Ovary (tissue), 7 donors: ENCODE measurements at regions not wholly inside any gene's neighbourhood (a gene's known extent, or its start where the extent isn't known, plus 50 kb on each side); places are given as distances from the start of the nearest gene placed in this dataset.

ENCODE experiments used
- DNase-seq, 5 donors: peaks; one replicate each; pipeline ENCODE4 v3.0.0-alpha.2; 2019 to 2020
- H3K27ac ChIP-seq, 2 donors: fragments of 200-600 bp; one replicate each; pipeline versions ENCODE4 v1.5.1 to v1.8.0; 2019 to 2022
- H3K27me3 ChIP-seq: fragments of 200-600 bp; one replicate; pipeline ENCODE4 v1.8.0; 2022
- H3K36me3 ChIP-seq: fragments of 200-600 bp; sonication (generic); one replicate; pipeline ENCODE4 v1.5.1; 2019
- H3K4me1 ChIP-seq: one replicate; pipeline ENCODE4 v1.8.1; 2013; ENCODE audit warnings: mild to moderate bottlenecking, moderate library complexity; ENCODE audit not compliant: insufficient read depth
- H3K4me3 ChIP-seq: fragments of 200-600 bp; sonication (generic); one replicate; pipeline ENCODE4 v1.5.1; 2017
- H3K9me3 ChIP-seq, 2 donors: fragments of 200-600 bp in 1 of 2; sonication (generic) in 1 of 2; one replicate each; pipeline versions ENCODE4 v1.5.1 to v1.8.1; 2013 to 2019; ENCODE audit warnings: mild to moderate bottlenecking in 1 of 2, moderate library complexity in 1 of 2
- EP300 ChIP-seq: sonication (generic); formaldehyde crosslinking; IDR thresholded peaks from one replicate; pipeline ENCODE4 v1.6.1; 2017; ENCODE audit warnings: antibody characterized with exemption
- POLR2A ChIP-seq: fragments of 450-650 bp; IDR thresholded peaks from one replicate; pipeline ENCODE4 v1.6.1; 2017; ENCODE audit warnings: antibody characterized with exemption, mild to moderate bottlenecking, moderate library complexity
- WGBS, 3 donors: extraction: QIAGEN DNeasy Blood & Tissue Kit in 1 of 3; methylation state at CpG; one replicate each; pipeline versions ENCODE4 v1.1.5 to v1.1.7; 2013 to 2017; 5-methylcytosine and 5-hydroxymethylcytosine counted together
- intact Hi-C, 4 donors: fragments of 100-400 bp; cut with DNase I; formaldehyde crosslinking; loops; one replicate each; pipeline versions ENCODE4 v1.11.0 to v1.15.1; 2022 to 2023
- TF ChIP-seq, protein P1 (sequence below), 3 donors: fragments of 450-650 bp in 2 of 3; fragments of 200-600 bp in 1 of 3; IDR thresholded peaks; one replicate each; pipeline versions ENCODE4 v1.5.1 to v1.8.0; 2016 to 2022; ENCODE audit warnings: antibody characterized with exemption in 3 of 3, mild to moderate bottlenecking in 1 of 3
- donor health status: DM: no; HTN: no; CAD: no; lungs with moderate emphysema.
- donor health status: DM: no; HTN: no; CAD: no.
- donor health status: Bipolar disorder and iron deficiency.
- donor health status: DM: no; HTN: no; CAD: no.
- donor health status: DM: yes; HTN: yes; CAD: no.

DNA sequence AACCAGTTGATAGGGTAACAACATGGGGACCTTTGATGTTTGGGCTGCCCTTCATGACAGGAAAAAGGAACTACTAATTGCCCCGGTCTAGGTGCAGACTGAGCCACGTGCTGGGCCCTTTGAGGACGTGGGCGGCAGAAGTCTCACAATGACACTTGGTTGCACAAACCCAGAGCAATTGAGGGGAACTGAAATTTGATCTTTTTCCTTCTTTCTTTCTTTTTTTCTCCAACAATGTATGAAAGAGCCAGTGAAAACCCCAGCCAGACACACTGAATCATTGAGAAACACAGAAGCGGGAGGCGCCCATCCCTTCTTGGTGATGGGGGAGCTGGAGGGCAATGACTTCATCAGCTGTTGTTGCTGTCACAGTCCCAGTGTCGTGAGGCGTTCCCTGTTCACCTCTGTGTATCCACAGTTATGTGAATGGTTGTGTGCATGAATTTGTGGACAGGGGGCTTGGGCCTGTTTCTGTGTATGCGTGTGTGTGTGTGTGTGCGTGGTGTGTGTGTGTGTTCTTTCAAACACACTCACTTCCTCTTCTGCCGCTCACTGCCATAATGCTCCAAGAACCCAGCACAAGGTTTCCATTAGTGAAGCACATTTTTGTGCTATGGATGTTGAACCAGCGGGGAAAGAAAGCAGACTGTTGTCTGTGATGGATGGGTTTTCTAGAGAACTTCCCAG is 137.5 kb upstream of the CCND2 start:
- intact Hi-C loops = loop anchor here in 1 of 4 donors (2.0 kb wide), 1 partner anchor 29 kb away; no protein-coding TSS in a partner anchor
- Histone ChIP-seq H3K4me1 (peaks cover 3% of the 10 kb centered on the region), H3K27ac (no peak overlapping the region), H3K4me3 (no peak overlapping the region), H3K27me3 (no peaks in the 10 kb centered on the region), H3K9me3 (no peaks in the 10 kb centered on the region), H3K36me3 (no peaks in the 10 kb centered on the region)
- WGBS, 3 donors = 48 to 51% (median 51%) methylated on average over 12 of the region's 12 CpGs
- TF ChIP-seq EP300 = no peak
- TF ChIP-seq POLR2A = no peak
- TF ChIP-seq, protein P1, sequence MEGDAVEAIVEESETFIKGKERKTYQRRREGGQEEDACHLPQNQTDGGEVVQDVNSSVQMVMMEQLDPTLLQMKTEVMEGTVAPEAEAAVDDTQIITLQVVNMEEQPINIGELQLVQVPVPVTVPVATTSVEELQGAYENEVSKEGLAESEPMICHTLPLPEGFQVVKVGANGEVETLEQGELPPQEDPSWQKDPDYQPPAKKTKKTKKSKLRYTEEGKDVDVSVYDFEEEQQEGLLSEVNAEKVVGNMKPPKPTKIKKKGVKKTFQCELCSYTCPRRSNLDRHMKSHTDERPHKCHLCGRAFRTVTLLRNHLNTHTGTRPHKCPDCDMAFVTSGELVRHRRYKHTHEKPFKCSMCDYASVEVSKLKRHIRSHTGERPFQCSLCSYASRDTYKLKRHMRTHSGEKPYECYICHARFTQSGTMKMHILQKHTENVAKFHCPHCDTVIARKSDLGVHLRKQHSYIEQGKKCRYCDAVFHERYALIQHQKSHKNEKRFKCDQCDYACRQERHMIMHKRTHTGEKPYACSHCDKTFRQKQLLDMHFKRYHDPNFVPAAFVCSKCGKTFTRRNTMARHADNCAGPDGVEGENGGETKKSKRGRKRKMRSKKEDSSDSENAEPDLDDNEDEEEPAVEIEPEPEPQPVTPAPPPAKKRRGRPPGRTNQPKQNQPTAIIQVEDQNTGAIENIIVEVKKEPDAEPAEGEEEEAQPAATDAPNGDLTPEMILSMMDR (IDR thresholded peaks at IDR 0.05) = no peak
- DNase-seq = no peak

DNA sequence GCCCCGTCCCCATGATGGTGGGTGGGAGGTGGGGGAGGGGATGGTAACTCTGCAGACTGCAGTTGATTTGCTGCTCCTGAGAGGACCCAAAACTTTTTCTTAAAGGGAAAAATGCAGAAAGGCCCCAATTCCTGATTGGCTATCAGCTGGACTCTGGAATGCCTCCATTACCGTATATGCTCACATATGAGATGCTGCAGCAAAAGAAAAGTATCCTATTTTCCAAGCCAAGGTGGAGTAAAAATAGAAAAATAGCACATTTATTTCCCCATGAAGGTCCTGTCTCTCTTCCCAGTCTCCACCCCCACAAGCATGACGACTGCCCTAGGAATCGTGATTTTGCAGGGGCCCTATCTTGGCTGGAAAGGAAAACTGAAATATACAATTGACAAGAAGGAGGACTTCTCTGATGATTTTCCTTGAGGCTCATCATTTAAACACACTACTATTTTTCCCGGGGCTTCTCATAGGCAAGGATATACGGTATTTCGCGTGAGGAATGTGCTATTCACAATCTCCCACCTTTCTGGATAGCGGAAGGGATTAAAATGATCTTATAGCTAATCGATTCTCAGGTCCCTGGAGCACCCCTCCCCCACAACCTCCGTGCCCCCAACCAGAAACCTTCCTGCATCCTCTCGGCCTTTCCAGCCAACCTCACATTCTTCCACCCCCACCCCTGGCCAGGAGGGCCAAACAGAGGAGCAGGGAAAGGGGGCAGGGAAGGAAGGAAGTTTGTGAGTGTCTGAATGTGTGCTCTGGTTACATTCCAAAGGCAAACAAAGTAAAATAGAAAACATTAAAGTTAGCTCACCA is 138.9 kb upstream of the CCND2 start:
- H3K27me3 ChIP-seq = no peaks in the 10 kb centered on the region
- WGBS, 3 donors = 3 to 5% (median 4%) methylated on average over 12 of the region's 12 CpGs

DNA sequence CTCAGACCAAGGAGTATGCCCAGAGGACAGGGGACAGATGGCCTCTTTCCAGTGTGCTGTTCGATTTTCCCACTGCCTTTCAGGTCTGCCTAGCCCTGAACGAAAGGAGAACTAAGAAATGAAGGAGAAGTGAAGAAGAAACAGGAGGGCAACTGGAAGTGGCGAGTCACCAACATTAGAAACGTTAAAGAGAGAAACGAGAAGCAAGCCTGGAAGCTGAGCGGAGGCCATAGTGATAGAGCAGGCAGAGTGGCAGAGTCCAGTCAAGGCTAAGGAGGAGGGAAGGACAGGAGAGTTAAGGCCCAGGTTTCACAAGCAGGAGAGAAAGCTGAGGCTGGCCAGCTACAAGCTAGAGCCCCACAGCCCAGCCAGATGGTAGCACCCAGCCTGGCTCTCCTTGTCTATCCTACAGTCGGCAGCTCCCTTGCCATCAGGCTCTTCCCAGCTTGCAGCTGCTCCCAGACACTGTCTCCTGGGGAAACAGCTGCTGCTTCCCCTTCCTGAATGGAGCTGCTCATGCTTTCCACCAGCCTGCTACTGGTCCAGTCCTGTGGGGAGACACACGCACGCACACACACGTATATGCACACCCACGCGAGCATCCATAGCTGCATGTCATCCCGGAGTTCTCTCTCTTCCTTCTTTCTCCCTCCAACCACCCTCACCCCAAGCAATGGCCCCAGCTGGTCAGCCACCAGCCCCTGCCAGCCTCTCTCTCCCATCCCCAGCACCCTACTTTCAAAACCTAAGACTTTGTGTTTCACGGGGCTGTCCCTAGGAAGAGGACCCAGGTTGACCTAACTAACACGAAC is 139.7 kb upstream of the CCND2 start:
- Histone ChIP-seq H3K4me3 (no peak overlapping the region), H3K36me3 (no peaks in the 10 kb centered on the region), H3K9me3 (no peaks in the 10 kb centered on the region), H3K27me3 (no peaks in the 10 kb centered on the region), H3K4me1 (peaks cover 3% of the 10 kb centered on the region), H3K27ac (no peak overlapping the region)
- intact Hi-C loops = loop anchor here in 1 of 4 donors (2.0 kb wide), 1 partner anchor 31 kb away; no protein-coding TSS in a partner anchor
- TF ChIP-seq, protein P1 (IDR thresholded peaks at IDR 0.05) = no peak
- TF ChIP-seq POLR2A (no peak), EP300 (no peak)
- WGBS, 3 donors = 33 to 37% (median 36%) methylated on average over 15 of the region's 15 CpGs
- DNase-seq = no peak

More for the DNA sequence above, 138.9 kb upstream of the CCND2 start:
- Histone ChIP-seq H3K4me1 (peaks cover 3% of the 10 kb centered on the region), H3K36me3 (no peaks in the 10 kb centered on the region), H3K27ac (no peak overlapping the region), H3K9me3 (no peaks in the 10 kb centered on the region), H3K4me3 (no peak overlapping the region)
- DNase-seq = no peak
- intact Hi-C loops = loop anchor here in 1 of 4 donors (2.0 kb wide), 1 partner anchor 30 kb away; no protein-coding TSS in a partner anchor
- TF ChIP-seq, protein P1 (IDR thresholded peaks at IDR 0.05) = no peak
- no peak for TF ChIP-seq POLR2A
- no peak for TF ChIP-seq EP300

DNA sequence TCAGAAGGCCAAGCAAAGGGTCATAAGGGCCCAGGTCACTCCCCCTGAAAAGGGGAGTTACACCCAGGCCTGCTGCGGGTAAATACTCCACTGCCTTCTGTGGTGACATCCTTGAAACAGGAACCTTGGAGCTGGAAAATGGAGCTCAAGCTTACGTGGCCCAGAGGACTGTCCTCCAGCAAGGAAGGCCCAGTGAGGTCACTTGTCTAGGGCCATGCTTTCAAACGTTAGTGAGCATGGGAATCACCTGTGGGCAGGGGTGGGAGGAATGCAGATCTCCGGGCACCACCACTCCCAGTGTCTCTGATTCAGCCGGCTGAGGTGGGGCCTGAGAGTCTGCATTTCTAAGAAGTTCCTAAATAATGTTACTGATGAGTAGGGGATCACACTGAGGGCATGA is 140.5 kb upstream of the CCND2 start:
- 84 to 93% (median 88%) methylated on average over 5 of the region's 5 CpGs for WGBS, 3 donors
- Histone ChIP-seq H3K4me1 (peaks cover 3% of the 10 kb centered on the region), H3K27ac (no peak overlapping the region), H3K27me3 (no peaks in the 10 kb centered on the region), H3K36me3 (no peaks in the 10 kb centered on the region), H3K9me3 (no peaks in the 10 kb centered on the region), H3K4me3 (no peak overlapping the region)
- TF ChIP-seq, protein P1 (IDR thresholded peaks at IDR 0.05) = no peak
- no peak for TF ChIP-seq POLR2A
- TF ChIP-seq EP300 = no peak
- no peak for DNase-seq
- intact Hi-C loops = no loop called here
